ENCODE measurements at regions not wholly inside any gene's neighbourhood (a gene's known extent, or its start where the extent isn't known, plus 50 kb on each side); places are given as distances from the start of the nearest gene placed in this dataset.

DNA sequence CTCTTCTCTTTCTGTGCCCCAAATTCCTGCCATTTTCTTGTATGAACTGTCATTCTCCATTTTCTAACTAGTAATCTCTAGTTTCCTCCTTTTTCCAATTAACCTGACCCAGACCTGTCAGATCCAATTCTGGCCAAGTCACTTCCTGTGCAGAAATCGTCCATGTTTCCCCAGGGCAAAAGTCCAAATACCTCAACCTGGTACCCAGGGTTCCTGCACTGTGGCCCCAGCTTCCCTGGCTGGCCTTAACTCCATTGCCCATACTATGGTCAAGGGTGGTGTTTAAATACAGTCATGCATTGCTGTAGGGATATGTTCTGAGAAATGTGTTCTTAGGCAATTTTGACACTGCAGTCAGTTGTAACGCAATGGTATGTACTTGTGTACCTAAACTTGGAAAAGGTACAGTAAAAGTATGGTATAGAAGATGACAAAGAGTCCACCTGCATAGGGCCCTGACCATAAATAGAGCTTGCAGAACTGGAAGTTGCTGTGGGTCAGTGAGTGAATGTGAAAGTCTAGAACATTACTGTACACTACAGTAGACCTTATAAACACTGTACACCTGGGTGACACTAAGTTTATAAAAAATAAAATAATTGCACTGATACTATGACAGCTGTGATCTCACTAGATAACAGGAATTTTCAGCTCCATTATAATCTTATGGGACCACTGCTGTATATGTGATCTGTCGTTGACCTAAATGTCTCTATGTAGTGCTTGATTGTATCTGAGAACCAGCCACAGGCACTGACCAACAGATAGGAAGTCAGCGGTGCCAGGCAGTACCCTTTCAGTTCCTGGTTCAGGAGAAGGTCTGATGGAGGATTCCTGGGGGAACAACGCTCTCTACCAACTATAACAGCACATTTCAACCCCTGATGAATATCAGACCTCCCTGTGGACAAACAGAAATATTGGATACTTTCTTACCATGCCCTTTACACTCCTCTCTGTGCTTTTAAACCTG lies 336.1 kb upstream of the PROK2 start:
- DNase-seq (ENCODE audit: low read depth, low spot score) (no peak), FAIRE-seq (no peak)
- Histone ChIP-seq H3K79me2 (ENCODE audit: control insufficient read depth, insufficient read depth, low read length) (no peaks in the 10 kb centered on the region), H3K27ac (ENCODE audit: insufficient read depth, low read depth, low read length) (no peak overlapping the region), H3K9ac (replicated peaks; ENCODE audit: extremely low read depth, insufficient read depth, low read length) (no peak overlapping the region), H2AFZ (ENCODE audit: low read depth, low read length) (no peak overlapping the region), H3K27me3 (ENCODE audit: control insufficient read depth in 2 of 2, insufficient read depth in 2 of 2, low read length in 2 of 2) (peaks cover under 1 to 3% of the 10 kb centered on the region in 2 experiments), H3K4me3 (replicated peaks in 1 of 3; ENCODE audit: insufficient read depth in 1 of 3, low read depth in 1 of 3, low read length in 3 of 3) (no peak overlapping the region), H3K36me3 (ENCODE audit: control insufficient read depth in 2 of 2, extremely low read depth in 1 of 2, insufficient read depth in 2 of 2, low read length in 2 of 2) (no peaks in the 10 kb centered on the region), H3K9me3 (replicated peaks; ENCODE audit: control insufficient read depth, insufficient read depth, low read length) (no peaks in the 10 kb centered on the region), H3K4me1 (ENCODE audit: control insufficient read depth, extremely low read depth, insufficient read depth, low read length) (peaks cover 3% of the 10 kb centered on the region), H4K20me1 (replicated peaks; ENCODE audit: control insufficient read depth, extremely low read depth, insufficient read depth, low read length) (no peaks in the 10 kb centered on the region), H3K4me2 (ENCODE audit: insufficient read depth, low read length) (no peak overlapping the region), H3K9me1 (replicated peaks; ENCODE audit: control insufficient read depth, extremely low read depth, insufficient read depth, low read length) (no peaks in the 10 kb centered on the region)
- POLR2A ChIA-PET: no interaction called here
- dilution Hi-C loops (cut with MboI; ENCODE audit: extremely low pct_ligation_motif_present, low sequenced_read_pairs) (no loop called here), intact Hi-C loops (cut with micrococcal nuclease) (no loop called here)
- TF ChIP-seq MAX (IDR thresholded peaks at IDR 0.05; ENCODE audit: insufficient read depth, insufficient read length) (no peak), JUN (IDR thresholded peaks at IDR 0.05; ENCODE audit: borderline replicate concordance, insufficient read depth, insufficient read length, low read depth) (no peak), FOS (IDR thresholded peaks at IDR 0.05; ENCODE audit: borderline replicate concordance, insufficient read depth, low read length) (no peak), EZH2 (IDR thresholded peaks at IDR 0.05; ENCODE audit: borderline replicate concordance, low read depth, low read length, severe bottlenecking) (no peak), POLR2AphosphoS5 (IDR thresholded peaks at IDR 0.05; ENCODE audit: insufficient read depth, low read depth, low read length) (no peak), MYC (IDR thresholded peaks at IDR 0.05; ENCODE audit: low read depth, low read length) (no peak)
- TF ChIP-seq, protein P1, sequence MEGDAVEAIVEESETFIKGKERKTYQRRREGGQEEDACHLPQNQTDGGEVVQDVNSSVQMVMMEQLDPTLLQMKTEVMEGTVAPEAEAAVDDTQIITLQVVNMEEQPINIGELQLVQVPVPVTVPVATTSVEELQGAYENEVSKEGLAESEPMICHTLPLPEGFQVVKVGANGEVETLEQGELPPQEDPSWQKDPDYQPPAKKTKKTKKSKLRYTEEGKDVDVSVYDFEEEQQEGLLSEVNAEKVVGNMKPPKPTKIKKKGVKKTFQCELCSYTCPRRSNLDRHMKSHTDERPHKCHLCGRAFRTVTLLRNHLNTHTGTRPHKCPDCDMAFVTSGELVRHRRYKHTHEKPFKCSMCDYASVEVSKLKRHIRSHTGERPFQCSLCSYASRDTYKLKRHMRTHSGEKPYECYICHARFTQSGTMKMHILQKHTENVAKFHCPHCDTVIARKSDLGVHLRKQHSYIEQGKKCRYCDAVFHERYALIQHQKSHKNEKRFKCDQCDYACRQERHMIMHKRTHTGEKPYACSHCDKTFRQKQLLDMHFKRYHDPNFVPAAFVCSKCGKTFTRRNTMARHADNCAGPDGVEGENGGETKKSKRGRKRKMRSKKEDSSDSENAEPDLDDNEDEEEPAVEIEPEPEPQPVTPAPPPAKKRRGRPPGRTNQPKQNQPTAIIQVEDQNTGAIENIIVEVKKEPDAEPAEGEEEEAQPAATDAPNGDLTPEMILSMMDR (IDR thresholded peaks at IDR 0.05; ENCODE audit: extremely low read depth in 1 of 2, insufficient read depth in 1 of 2, low read depth in 1 of 2, low read length in 2 of 2): no peak
- CTCF ChIA-PET: no interaction called here
- no TSS peak for BruUV-seq (replicated peaks)

All from endothelial cell of umbilical vein (primary cell).